ENCODE measurements at regions not wholly inside any gene's neighbourhood (a gene's known extent, or its start where the extent isn't known, plus 50 kb on each side); places are given as distances from the start of the nearest gene placed in this dataset.

DNA sequence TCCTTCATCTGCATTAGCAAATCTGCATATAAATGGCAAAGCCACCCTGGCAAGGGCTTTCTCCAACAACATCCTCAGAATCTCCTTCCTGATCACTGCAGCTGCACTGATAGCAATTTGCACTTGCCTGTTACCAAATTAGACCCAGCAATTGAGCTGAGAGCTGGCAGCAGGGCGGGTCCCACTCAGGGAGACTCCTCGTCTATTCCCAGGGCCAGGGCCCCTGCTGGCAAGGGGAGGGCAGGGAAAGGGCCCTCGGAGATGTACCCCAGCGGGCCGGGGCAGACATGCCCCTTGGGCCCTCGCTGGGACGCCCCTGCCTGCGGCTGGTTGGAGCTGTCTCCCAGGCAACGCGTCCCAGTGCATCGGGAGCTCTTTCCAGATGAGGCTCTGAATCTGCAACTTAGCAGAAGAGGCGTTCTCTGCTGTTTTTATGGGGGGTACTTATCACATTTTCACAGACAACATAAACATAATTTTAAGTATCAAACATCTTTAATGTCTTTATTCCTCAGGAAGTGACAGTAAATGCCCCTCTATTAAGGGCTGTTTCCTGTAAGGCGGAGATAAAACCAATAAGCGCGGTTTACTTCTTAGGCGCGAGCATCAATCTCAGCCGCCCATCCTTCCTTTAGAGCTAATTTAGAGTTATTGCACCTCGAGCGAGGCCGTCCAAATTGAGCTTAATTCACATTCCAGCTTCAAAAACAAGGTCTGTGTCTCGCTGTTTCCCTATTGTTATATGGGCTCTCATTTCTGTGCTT is 249.0 kb upstream of the PPP2R2D start:
- Histone ChIP-seq H3K4me3 (ENCODE audit: low read depth, low read length) (no peak overlapping the region), H3K27me3 (ENCODE audit: control insufficient read depth, insufficient read depth, low read length) (no peaks in the 10 kb centered on the region), H3K36me3 (ENCODE audit: control insufficient read depth, insufficient read depth, low read length) (no peaks in the 10 kb centered on the region)
- TF ChIP-seq, protein P1, sequence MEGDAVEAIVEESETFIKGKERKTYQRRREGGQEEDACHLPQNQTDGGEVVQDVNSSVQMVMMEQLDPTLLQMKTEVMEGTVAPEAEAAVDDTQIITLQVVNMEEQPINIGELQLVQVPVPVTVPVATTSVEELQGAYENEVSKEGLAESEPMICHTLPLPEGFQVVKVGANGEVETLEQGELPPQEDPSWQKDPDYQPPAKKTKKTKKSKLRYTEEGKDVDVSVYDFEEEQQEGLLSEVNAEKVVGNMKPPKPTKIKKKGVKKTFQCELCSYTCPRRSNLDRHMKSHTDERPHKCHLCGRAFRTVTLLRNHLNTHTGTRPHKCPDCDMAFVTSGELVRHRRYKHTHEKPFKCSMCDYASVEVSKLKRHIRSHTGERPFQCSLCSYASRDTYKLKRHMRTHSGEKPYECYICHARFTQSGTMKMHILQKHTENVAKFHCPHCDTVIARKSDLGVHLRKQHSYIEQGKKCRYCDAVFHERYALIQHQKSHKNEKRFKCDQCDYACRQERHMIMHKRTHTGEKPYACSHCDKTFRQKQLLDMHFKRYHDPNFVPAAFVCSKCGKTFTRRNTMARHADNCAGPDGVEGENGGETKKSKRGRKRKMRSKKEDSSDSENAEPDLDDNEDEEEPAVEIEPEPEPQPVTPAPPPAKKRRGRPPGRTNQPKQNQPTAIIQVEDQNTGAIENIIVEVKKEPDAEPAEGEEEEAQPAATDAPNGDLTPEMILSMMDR (IDR thresholded peaks at IDR 0.05; ENCODE audit: insufficient read depth, low read length, severe bottlenecking), result no peak
- DNase-seq (ENCODE audit: low read depth) (no peak), FAIRE-seq (no peak)

DNA sequence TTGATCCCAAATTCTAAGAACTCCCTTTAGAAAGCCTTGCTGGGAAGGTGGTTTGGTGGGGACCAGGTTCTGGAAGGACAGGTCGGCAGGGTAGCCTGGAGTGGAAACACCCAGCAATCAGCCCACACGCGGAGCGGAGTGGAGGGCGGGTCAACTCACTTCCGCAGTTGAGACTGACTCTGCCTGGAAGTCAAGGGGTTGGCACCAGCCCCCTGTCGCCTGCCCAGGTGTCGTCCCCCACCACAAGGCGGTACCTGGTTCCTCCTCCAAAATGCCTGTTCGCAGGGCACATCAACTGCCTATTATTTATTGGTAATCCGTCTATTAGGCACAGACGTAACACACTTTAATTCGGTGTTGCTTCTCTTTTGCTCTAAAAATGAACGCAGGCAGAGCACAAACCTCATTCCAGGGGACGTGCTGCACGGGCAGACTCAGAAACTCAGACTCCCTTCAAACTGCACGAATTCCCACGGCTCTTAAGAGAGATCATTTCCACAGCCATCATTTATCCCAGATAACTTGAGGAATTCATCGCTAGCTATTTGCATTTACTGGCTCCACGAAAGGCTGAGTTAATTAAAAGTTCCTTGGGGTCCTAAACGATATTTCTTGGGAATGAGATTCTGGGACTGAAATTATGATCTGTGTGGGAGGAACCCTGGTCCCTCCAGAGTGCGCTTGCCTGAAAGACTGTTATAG is 248.2 kb upstream of the PPP2R2D start:
- Histone ChIP-seq H3K4me3 (ENCODE audit: low read depth, low read length) (no peak overlapping the region), H3K36me3 (ENCODE audit: control insufficient read depth, insufficient read depth, low read length) (no peaks in the 10 kb centered on the region), H3K27me3 (ENCODE audit: control insufficient read depth, insufficient read depth, low read length) (no peaks in the 10 kb centered on the region)
- TF ChIP-seq, protein P1 (IDR thresholded peaks at IDR 0.05; ENCODE audit: insufficient read depth, low read length, severe bottlenecking), result no peak
- FAIRE-seq (no peak), DNase-seq (ENCODE audit: low read depth) (no peak)

DNA sequence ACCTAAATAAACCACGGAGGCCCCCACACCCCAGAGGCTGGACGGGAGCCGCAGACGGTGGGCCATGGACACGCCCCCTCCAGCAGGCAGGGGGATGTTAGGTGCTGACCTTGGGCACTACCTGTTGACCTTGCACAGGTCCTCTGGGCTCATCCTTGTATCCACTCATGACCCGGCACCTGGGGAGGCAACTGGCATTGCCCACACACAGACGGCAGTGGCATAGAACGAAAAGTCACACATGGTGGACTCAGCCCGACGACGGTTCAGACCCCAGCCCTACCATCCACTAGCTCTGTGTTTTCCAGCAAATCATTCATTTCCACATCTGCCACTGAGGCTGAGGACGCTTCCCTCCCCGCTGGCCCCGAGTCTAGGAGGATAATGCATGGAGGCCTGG is 247.7 kb upstream of the PPP2R2D start:
- H3K36me3 ChIP-seq (ENCODE audit: control insufficient read depth, insufficient read depth, low read length), result no peaks in the 10 kb centered on the region
- FAIRE-seq (no peak), DNase-seq (ENCODE audit: low read depth) (no peak)
- H3K27me3 ChIP-seq (ENCODE audit: control insufficient read depth, insufficient read depth, low read length), result no peaks in the 10 kb centered on the region
- TF ChIP-seq, protein P1 (IDR thresholded peaks at IDR 0.05; ENCODE audit: insufficient read depth, low read length, severe bottlenecking), result no peak
- no peak overlapping the region for H3K4me3 ChIP-seq (ENCODE audit: low read depth, low read length)

DNA sequence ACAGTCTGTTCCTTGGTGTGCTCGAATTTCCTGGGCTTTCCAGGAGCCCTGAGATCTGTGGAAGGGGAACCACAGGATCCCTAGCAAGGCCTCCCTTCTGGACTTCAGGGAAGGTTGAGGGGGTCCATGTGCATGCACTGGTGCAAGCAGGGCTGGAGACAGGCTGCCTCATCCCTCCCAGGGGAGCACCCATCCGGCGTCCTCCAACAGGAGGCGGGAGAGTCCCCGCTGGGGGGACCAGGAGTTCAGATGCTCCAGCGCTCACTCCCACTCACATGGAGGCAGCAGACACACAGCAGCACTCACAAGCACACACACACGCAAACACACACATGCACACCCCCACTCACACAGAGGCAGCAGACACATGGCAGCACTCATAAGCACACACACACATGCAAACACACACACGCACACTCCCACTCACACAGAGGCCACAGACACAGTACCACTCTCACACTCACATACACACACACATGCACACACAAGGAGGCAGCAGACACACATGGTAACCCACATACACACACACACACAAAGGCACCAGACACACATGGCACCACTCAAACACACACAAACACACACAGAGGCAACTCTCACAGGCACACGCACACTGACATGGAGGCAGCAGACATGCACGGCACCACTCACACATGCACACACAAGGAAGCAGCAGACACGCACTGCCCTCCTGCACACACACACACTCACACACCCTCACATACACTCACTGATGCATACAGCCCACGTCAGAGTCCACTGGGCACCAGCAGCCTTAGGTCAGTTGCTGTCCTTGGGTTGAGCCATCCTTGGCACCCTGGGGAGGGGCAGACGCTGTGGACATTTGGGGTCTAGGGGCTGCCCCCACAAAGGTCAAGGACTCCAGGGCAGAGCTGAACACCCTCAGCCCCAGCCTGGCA is 247.0 kb upstream of the PPP2R2D start:
- Histone ChIP-seq H3K27me3 (ENCODE audit: control insufficient read depth, insufficient read depth, low read length) (no peaks in the 10 kb centered on the region), H3K36me3 (ENCODE audit: control insufficient read depth, insufficient read depth, low read length) (no peaks in the 10 kb centered on the region), H3K4me3 (ENCODE audit: low read depth, low read length) (no peak overlapping the region)
- peak; percentile 43 for FAIRE-seq
- TF ChIP-seq, protein P1 (IDR thresholded peaks at IDR 0.05; ENCODE audit: insufficient read depth, low read length, severe bottlenecking), result no peak
- DNase-seq (ENCODE audit: low read depth), result no peak

DNA sequence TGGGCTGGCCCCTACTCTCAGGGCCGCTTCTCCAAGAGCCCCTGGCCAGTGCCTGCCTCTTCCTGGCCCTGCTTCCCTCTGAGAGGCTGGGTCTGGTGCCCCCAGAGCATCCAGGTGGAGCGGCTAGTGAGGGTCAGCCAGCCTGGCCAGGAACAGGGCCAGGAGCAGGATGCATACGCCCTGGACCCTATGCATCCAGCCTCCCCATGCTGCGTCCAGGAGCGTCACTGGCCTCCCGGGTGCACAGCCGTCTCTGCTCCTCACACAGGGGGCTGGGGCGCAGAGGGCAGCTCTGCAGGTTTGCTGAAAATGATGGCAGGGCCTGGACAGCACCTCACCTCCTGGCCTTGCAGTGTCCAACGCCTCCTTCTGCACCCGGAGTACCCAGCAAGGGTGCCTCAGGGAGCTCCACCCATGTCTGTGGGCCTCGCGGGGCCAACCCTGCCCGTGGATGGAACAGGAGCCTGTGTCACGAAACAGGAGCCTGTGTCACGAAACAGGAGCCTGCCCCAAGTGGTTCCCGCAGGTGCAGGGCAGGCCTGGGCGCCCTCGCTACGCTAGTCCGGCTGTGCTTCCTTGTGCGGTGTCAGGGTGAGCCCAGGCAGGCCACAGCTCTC is 246.2 kb upstream of the PPP2R2D start:
- DNase-seq (ENCODE audit: low read depth) (no peak), FAIRE-seq (no peak)
- no peaks in the 10 kb centered on the region for H3K36me3 ChIP-seq (ENCODE audit: control insufficient read depth, insufficient read depth, low read length)
- no peak overlapping the region for H3K4me3 ChIP-seq (ENCODE audit: low read depth, low read length)
- TF ChIP-seq, protein P1 (IDR thresholded peaks at IDR 0.05; ENCODE audit: insufficient read depth, low read length, severe bottlenecking), result no peak
- H3K27me3 ChIP-seq (ENCODE audit: control insufficient read depth, insufficient read depth, low read length), result no peaks in the 10 kb centered on the region

All from bronchial epithelial cell (primary cell).